ENCODE measurements at regions not wholly inside any gene's neighbourhood (a gene's known extent, or its start where the extent isn't known, plus 50 kb on each side); places are given as distances from the start of the nearest gene placed in this dataset.

DNA sequence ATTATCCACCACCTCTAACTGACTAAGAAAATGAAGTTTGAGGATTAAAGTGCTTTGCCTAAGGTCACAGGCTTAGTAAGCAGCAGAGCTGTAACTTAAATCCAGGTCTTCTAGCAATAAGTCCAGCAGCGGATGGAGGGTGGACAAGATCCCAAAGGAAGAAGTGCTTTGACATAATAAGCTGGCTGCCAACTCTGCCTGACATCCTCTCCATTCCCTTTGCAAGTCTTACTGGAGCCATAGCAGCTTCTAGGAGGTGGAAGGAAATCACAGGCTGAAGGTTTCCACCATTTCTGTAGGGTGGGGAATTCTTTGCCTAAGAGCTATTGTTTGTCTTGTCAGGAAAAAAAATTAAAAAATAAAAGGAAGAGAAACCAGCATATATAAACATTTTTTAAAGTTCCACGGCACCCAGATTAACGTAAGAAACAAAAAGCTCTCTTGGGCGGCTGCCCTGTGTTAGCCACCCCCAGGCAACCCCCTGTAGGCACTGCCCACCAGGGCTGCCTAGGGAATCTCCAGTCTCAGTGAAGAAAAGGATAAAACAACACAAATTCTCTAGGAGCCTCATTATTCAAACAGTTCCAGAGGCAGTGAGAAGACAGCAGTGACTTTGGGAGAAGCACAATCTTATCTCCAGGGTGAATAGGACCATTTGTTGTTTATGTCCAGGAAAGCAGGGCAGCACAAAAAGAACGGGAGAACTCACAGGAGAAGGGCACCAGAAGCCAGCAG is 380.8 kb upstream of the CADM1 start:
- no peak for TF ChIP-seq POLR2A (IDR thresholded peaks at IDR 0.05)
- TF ChIP-seq, protein P1, sequence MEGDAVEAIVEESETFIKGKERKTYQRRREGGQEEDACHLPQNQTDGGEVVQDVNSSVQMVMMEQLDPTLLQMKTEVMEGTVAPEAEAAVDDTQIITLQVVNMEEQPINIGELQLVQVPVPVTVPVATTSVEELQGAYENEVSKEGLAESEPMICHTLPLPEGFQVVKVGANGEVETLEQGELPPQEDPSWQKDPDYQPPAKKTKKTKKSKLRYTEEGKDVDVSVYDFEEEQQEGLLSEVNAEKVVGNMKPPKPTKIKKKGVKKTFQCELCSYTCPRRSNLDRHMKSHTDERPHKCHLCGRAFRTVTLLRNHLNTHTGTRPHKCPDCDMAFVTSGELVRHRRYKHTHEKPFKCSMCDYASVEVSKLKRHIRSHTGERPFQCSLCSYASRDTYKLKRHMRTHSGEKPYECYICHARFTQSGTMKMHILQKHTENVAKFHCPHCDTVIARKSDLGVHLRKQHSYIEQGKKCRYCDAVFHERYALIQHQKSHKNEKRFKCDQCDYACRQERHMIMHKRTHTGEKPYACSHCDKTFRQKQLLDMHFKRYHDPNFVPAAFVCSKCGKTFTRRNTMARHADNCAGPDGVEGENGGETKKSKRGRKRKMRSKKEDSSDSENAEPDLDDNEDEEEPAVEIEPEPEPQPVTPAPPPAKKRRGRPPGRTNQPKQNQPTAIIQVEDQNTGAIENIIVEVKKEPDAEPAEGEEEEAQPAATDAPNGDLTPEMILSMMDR (IDR thresholded peaks at IDR 0.05): no peak
- Histone ChIP-seq H3K27ac (no peak overlapping the region), H3K9me3 (no peaks in the 10 kb centered on the region), H3K4me3 (no peak overlapping the region), H3K36me3 (ENCODE audit: low read depth, missing control alignments) (no peaks in the 10 kb centered on the region), H3K27me3 (no peaks in the 10 kb centered on the region), H3K4me1 (peaks cover 8% of the 10 kb centered on the region)
- DNase-seq: no peak
- intact Hi-C loops (cut with DNase I; ENCODE audit: low total_unique reads): no loop called here
- 54 to 58% methylated on average over 5 of the region's 5 CpGs for WGBS, 2 donors

DNA sequence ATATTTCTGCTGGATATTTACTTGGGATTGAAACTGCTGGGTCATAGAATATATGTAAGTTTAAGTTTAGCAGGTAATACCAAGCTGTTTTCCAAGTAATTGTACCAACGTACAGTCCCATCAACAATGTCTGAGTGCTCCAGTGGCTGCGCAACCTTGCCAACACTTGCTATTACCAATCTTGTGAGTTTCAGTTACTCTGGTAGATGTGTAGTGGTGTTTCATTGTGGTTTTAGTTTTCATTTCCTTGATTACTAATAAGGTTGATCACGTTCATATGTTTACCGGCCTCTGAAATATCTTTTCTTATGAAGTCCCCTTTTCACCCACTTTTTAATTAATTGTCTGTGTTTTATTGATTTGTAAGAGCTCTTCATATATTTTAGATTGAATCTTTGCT is 370.6 kb upstream of the CADM1 start:
- no peaks in the 10 kb centered on the region for H3K9me3 ChIP-seq
- WGBS, 2 donors: 92 to 95% methylated on average over 4 of the region's 4 CpGs
- H3K4me1 ChIP-seq: no peaks in the 10 kb centered on the region
- no peak overlapping the region for H3K4me3 ChIP-seq
- H3K36me3 ChIP-seq (ENCODE audit: low read depth, missing control alignments): no peaks in the 10 kb centered on the region
- no peak for DNase-seq
- intact Hi-C loops (cut with DNase I; ENCODE audit: low total_unique reads): no loop called here
- H3K27me3 ChIP-seq: no peaks in the 10 kb centered on the region
- no peak overlapping the region for H3K27ac ChIP-seq
- TF ChIP-seq, protein P1 (IDR thresholded peaks at IDR 0.05): no peak
- no peak for TF ChIP-seq POLR2A (IDR thresholded peaks at IDR 0.05)

- no peaks in the 10 kb centered on the region for H3K9me3 ChIP-seq
- no peaks in the 10 kb centered on the region for H3K27me3 ChIP-seq
- intact Hi-C loops (cut with DNase I; ENCODE audit: low total_unique reads): no loop called here
- WGBS, 2 donors: 45 to 50% methylated on average over 5 of the region's 5 CpGs
- no peak overlapping the region for H3K4me3 ChIP-seq
- H3K36me3 ChIP-seq (ENCODE audit: low read depth, missing control alignments): no peaks in the 10 kb centered on the region
- no peaks in the 10 kb centered on the region for H3K4me1 ChIP-seq
- H3K27ac ChIP-seq: no peak overlapping the region
- DNase-seq: no peak
- no peak for TF ChIP-seq POLR2A (IDR thresholded peaks at IDR 0.05)
- TF ChIP-seq, protein P1 (IDR thresholded peaks at IDR 0.05): no peak
These were observed 369.6 kb upstream of the CADM1 start for GRCh38 chr11:115873813-115874212.

DNA sequence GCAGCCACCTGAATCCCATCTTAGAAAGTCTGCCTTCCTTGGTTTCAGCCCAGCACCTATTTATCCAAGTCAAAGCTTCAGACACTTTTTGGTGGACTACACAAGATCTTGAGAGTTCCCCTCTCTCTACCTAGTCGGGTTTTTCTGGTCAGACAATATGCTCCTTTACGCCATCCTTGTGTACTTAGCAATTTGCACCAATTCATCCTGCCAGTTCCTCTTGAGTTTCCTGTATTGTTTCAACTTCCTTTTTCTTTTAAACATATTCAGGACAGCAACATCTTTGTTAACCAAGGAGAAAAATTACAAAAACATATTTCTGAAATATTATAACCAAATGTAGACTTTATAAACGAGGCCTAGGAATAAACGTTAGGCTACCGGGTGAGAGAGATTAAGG is 368.2 kb upstream of the CADM1 start:
- TF ChIP-seq, protein P1 (IDR thresholded peaks at IDR 0.05): no peak
- TF ChIP-seq POLR2A (IDR thresholded peaks at IDR 0.05): no peak
- no peaks in the 10 kb centered on the region for H3K27me3 ChIP-seq
- H3K36me3 ChIP-seq (ENCODE audit: low read depth, missing control alignments): no peaks in the 10 kb centered on the region
- no peak for DNase-seq
- WGBS, 2 donors: 65 to 80% methylated on average over 5 of the region's 5 CpGs
- intact Hi-C loops (cut with DNase I; ENCODE audit: low total_unique reads): no loop called here
- H3K4me1 ChIP-seq: no peaks in the 10 kb centered on the region
- no peak overlapping the region for H3K4me3 ChIP-seq
- H3K27ac ChIP-seq: no peak overlapping the region
- H3K9me3 ChIP-seq: no peaks in the 10 kb centered on the region

DNA sequence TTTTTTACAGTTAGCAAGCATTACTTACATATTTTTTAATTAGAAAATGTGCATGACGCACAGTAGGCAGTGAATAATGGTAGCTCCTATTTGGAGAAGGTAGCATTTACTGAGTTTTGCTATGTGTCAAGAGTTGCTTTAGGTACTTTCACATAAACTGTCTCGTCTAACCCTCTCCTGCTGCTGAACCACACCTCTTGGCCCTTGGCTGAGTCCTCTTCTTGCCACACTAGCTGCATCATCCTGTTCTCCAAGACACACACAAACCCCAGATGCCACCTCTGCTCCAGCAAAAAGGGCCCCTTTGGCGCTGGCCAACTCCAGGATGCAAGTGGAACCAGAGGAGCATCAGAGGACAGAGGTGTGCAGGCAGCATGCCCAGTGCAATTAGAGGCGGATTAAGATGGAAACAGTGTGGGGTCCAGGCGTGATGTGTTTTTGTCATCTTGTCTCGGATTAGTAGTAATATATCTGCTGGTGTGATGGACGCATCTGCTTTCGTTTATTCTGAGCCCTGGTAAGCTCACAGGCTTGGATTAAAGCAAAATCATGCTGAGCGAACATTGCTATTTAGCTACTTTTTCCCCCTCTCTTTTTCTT is 367.0 kb upstream of the CADM1 start:
- whole genome bisulfite sequencing, 2 donors: 90 to 97% methylated on average over 9 of the region's 9 CpGs
- DNase-seq: no peak
- Histone ChIP-seq H3K9me3 (no peaks in the 10 kb centered on the region), H3K4me3 (no peak overlapping the region), H3K27ac (no peak overlapping the region), H3K27me3 (no peaks in the 10 kb centered on the region), H3K4me1 (no peaks in the 10 kb centered on the region), H3K36me3 (ENCODE audit: low read depth, missing control alignments) (no peaks in the 10 kb centered on the region)
- intact Hi-C loops (cut with DNase I; ENCODE audit: low total_unique reads): no loop called here
- TF ChIP-seq, protein P1 (IDR thresholded peaks at IDR 0.05): no peak
- TF ChIP-seq POLR2A (IDR thresholded peaks at IDR 0.05): no peak
